ENCODE measurements at regions not wholly inside any gene's neighbourhood (a gene's known extent, or its start where the extent isn't known, plus 50 kb on each side); places are given as distances from the start of the nearest gene placed in this dataset.
"Not testable (repeated sequence)": the region's sequence is repeated elsewhere in the genome, so short reads cannot be mapped to it uniquely, and the experiment has no call there.

DNA sequence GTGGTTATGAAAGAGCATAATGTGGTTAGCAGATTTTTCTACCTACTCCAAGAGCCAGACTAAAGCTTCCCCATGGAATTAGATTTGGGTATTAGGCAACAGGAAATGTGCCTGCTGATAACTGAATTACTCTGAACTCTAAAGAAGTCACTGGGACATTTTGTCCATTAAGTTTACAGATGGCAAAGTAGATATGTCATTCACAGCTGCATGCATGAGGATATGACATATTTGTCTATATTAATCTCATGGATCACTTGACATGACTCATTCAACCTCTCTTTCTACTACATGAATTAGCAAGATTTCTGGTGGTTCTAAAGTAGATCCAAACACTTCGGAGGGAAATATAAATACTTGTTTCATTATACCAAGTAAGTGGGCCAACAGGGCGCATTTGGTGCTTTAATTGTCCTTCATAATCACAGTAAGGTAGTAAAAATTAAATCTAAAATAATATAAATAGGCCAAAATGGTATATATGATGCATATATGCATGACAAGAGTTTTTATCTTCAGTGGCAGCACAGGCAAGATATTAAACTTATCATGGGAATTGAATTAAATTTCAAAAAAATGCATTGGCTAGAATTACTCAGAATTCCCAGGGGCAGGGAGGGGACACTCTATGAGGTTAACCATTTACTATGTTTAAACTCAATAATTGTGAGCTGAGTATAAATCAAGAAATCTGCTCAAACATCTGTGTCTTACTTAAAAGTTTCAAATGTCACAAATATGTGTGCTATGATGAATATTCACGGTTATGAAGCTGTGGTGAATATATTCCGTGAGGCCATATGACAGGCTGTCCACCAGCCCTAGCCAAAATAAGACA lies 365.3 kb upstream of the KCNMB2 start:
- DNase-seq (ENCODE audit: low spot score) = no peak

- DNase-seq (ENCODE audit: low spot score) = no peak
These were observed 364.1 kb upstream of the KCNMB2 start for GRCh38 chr3:178172121-178172520.

DNA sequence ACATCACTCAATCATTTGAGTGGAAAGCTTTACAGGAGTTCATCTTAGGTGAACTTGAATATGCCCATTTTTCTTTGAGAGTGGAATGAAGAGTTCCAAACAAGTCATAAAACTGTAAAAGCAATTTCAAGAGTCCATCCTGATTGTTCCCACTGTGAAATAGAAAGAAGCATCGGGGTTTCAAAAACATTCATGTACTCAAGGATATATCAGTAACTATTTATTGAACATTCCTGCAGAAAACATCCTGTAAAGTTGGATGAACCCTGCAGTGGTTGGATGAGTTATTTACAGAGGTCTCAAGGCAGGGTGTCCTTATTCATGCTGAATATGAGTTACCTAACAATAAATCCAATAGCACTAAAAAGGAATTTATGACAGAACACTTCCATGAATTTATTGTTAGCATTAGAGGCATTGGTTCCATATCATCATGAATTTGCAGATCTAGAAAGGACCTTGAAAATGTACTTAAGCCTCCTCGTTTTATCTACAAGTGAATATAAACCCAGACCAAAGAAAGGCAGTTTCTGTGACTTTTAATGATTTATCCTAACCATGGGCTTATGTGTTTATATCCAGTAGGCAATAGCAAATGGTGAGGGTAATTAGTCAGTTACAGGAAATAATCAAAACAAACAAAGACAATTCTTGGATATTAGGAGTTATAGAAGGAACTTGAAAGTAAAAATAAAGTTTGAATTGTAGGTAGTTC lies 361.9 kb upstream of the KCNMB2 start:
- DNase-seq (ENCODE audit: low spot score) = no peak

- no peak for DNase-seq (ENCODE audit: low spot score)
These were observed 355.1 kb upstream of the KCNMB2 start for GRCh38 chr3:178181088-178181487.

DNA sequence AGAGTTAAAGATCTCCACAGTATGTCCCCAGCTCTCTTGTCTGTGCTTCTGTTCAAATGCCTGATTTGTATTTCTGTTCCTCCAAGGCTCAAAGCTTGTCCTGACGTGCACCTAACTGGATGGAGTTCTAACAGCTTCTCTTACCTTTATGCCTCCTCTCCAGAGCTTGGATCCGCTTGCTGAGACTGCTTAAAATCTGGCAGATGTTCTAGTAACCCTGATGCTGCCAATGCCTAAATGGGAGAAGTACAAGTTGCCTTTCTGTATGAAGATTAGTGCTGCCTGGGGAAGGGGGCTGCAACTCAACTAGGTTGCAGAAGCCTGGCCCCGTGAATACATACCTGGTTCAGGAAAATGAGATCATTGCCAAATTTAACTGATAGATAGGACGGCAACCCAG lies 354.5 kb upstream of the KCNMB2 start:
- DNase-seq (ENCODE audit: low spot score) = no peak

DNA sequence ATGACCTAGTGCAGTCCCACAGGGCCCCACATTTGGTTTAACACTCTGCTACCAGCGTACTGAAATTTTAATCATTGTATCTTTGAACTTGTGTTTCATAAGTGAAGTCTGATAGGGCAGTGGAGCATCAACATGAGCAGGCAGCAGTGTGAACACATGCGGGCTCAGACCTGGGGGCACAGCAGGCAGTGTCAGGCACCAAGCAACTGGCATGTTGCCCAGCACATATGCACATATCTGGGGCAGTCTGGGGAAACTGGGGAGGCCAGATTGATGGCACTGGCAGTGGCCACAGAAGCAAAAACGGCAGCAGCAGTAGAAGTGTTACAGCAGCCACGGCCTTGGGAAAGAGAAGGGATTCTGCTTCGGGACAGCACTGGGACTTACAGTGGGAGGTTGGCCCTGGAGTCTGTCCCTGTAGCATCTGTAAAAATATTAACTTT lies 353.9 kb upstream of the KCNMB2 start:
- no peak for DNase-seq (ENCODE audit: low spot score)

GRCh38 chr3:178184833-178185232 lies 351.4 kb upstream of the KCNMB2 start:
- no peak for DNase-seq (ENCODE audit: low spot score)

GRCh38 chr3:178186666-178187065 lies 349.6 kb upstream of the KCNMB2 start:
- no peak for DNase-seq (ENCODE audit: low spot score)

GRCh38 chr3:178189854-178190253 lies 346.4 kb upstream of the KCNMB2 start:
- DNase-seq (ENCODE audit: low spot score) = no peak

GRCh38 chr3:178193846-178194245 lies 342.4 kb upstream of the KCNMB2 start:
- DNase-seq (ENCODE audit: low spot score) = no peak

DNA sequence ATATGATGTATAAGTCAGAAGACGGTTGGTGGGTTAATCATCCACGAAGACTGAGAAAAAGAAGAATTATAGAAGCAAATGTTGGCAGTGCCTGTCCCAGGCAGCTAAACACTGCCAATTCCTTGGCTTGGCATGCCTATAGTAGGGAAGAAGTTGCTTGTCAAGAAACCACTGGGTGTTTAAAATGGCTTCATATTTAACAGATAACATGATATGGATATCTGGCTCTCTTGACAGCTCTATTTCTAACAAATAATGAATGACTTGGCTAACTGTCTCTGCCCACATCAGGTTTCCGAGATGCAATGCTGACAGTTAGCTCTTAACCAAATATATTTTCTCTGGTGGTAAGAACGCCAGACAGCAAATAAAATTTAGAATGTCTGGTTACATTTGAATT lies 341.7 kb upstream of the KCNMB2 start:
- DNase-seq (ENCODE audit: low spot score) = no peak

GRCh38 chr3:178195824-178196223 lies 340.4 kb upstream of the KCNMB2 start:
- no peak for DNase-seq (ENCODE audit: low spot score)

- no peak for DNase-seq (ENCODE audit: low spot score)
These were observed 337.9 kb upstream of the KCNMB2 start for GRCh38 chr3:178198329-178198728.

DNA sequence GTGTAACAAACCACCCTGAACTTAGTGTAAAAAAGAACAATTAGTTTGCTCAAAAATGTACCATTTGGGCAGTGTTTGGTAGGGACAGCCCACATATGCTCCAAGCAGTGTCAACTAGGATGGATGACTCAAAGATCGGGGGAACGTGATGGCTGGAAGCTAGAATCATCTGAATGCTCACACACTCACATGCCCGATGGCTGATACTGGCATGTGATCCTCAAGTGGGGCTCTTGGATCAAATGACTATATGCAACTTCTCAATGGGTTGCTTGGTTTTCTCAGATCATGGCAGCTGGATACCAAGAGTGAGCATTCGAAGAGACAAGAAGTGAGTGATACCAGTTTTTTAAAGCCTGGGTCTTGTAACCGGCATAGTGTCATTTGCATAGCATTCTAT lies 335.9 kb upstream of the KCNMB2 start:
- no peak for DNase-seq (ENCODE audit: low spot score)

GRCh38 chr3:178201714-178202113 lies 334.5 kb upstream of the KCNMB2 start:
- DNase-seq (ENCODE audit: low spot score) = no peak

- no peak for DNase-seq (ENCODE audit: low spot score)
These were observed 334.0 kb upstream of the KCNMB2 start for GRCh38 chr3:178202194-178202593.

GRCh38 chr3:178203165-178203564 lies 333.1 kb upstream of the KCNMB2 start:
- no peak for DNase-seq (ENCODE audit: low spot score)

DNA sequence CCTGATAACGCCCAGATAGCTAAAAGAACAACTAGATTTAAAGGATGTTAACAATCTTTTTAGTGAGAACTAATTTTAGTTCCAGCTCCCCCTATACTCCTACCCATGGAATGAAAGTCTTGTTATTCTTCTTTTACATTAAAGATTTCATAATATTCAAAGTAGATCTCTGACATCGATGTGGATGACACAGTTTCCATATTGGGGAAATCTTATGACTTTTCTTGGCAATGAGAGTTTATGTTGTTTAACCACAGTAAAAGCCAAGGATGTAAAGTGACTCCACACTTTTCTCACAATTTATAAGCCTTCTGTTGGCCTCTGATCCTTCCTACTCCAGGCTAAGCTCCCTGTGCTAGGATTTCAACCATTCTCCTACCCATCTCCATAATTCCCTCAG lies 332.6 kb upstream of the KCNMB2 start:
- DNase-seq (ENCODE audit: low spot score) = no peak

DNA sequence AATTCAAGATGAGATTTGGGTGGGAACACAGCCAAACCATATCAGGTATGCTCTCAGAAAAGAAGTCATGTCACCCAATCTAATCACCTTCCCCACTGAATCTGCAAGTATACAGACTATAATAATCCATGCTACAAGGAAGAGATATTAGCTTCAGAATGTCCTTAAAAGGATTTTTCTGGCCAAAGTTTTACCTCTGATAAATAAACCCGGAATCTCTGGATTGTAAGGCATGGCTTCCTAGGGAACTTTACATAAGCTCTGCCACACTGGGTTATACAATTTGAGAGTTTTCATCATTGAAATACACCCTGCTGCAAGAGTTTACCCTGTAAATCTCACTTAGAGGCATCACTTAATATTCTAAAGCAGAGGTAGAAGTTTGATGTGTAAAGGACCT lies 330.5 kb upstream of the KCNMB2 start:
- no peak for DNase-seq (ENCODE audit: low spot score)

- no peak for DNase-seq (ENCODE audit: low spot score)
These were observed 329.7 kb upstream of the KCNMB2 start for GRCh38 chr3:178206521-178206920.

GRCh38 chr3:178207161-178207560 lies 329.1 kb upstream of the KCNMB2 start:
- not testable (repeated sequence) for DNase-seq (ENCODE audit: low spot score)

DNA sequence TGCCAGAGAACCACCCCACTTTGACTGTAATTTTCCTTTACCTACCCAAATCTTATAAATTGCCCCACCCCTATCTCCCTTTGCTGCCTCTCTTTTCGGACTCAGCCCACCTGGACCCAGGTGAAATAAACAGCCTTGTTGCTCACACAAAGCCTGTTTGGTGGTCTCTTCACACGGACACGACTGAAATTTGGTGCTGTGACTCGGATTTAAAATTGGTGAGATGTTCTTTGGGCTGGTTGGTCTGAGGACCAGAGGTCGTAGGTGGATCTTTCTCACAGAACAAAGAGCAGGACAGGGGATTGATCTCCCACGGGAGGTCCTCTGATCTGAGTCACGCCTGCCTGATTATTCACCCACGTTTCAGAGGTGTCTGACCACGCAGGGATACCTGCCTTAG lies 328.6 kb upstream of the KCNMB2 start:
- DNase-seq (ENCODE audit: low spot score) = not testable (repeated sequence)

- not testable (repeated sequence) for DNase-seq (ENCODE audit: low spot score)
These were observed 327.1 kb upstream of the KCNMB2 start for GRCh38 chr3:178209116-178209515.
